ENCODE measurements at regions not wholly inside any gene's neighbourhood (a gene's known extent, or its start where the extent isn't known, plus 50 kb on each side); places are given as distances from the start of the nearest gene placed in this dataset.

DNA sequence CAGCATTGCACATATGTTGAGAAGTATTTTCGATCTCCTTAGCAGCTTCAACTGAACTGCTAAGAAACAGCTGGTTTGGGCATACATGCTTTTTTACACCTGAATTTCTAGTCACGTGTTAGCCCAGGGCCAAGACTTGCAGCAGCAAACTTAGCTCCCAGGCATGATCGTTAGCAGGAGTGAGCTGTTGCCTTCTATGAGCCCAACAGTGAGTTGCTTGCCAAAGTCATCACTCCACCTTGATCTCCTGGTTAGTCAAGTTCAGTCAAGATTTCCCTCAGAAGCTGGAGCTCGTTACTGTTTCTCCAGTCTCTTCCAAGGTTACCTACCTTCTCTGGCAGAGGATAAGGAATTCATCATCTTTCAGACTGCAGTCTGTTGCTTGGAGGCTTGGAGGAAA, 100.4 kb upstream of the SEMA6D start (continued):
- TF ChIP-seq TEAD1 (CRISPR knock-in tag; IDR thresholded peaks at IDR 0.05), result no peak
- no peak for TF ChIP-seq ZNF232 (CRISPR knock-in tag; IDR thresholded peaks at IDR 0.05)
- no peak for TF ChIP-seq NR1H2 (CRISPR knock-in tag; IDR thresholded peaks at IDR 0.05)
- TF ChIP-seq ESRRA (CRISPR knock-in tag; IDR thresholded peaks at IDR 0.05; ENCODE audit: borderline replicate concordance), result no peak
- TF ChIP-seq, protein P1, sequence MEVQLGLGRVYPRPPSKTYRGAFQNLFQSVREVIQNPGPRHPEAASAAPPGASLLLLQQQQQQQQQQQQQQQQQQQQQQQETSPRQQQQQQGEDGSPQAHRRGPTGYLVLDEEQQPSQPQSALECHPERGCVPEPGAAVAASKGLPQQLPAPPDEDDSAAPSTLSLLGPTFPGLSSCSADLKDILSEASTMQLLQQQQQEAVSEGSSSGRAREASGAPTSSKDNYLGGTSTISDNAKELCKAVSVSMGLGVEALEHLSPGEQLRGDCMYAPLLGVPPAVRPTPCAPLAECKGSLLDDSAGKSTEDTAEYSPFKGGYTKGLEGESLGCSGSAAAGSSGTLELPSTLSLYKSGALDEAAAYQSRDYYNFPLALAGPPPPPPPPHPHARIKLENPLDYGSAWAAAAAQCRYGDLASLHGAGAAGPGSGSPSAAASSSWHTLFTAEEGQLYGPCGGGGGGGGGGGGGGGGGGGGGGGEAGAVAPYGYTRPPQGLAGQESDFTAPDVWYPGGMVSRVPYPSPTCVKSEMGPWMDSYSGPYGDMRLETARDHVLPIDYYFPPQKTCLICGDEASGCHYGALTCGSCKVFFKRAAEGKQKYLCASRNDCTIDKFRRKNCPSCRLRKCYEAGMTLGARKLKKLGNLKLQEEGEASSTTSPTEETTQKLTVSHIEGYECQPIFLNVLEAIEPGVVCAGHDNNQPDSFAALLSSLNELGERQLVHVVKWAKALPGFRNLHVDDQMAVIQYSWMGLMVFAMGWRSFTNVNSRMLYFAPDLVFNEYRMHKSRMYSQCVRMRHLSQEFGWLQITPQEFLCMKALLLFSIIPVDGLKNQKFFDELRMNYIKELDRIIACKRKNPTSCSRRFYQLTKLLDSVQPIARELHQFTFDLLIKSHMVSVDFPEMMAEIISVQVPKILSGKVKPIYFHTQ (CRISPR knock-in tag; IDR thresholded peaks at IDR 0.05), result no peak
- no peak for TF ChIP-seq ELF4 (CRISPR knock-in tag; IDR thresholded peaks at IDR 0.05; ENCODE audit: low read depth)

DNA sequence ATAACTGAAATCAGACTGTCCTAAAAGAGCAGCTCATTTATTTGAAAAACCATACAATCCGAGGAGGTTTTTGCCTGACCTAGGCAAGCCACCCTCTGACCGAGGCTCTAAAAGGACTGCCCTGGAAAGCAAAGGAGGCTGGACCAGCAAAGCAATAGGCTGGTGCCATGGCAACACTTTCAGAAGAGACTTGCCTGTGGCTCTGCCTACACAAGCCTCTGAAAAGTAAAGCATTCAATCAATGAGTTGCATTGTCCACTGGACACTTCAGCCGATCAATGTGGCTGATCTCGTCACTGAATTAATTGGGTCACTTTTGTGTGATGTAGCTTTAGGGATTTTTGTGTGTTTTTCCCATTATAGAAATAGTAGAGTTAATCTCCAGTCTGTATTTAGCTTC, 99.1 kb upstream of the SEMA6D start:
- no peak overlapping the region for H3K27ac Mint-ChIP-seq
- DNase-seq (ENCODE audit: low spot score), result no peak

More for the DNA sequence above, 99.1 kb upstream of the SEMA6D start:
- Mint-ChIP-seq H3K9me3 (no peaks in the 10 kb centered on the region), H3K4me3 (no peak overlapping the region), H3K36me3 (no peaks in the 10 kb centered on the region), H3K27me3 (ENCODE audit: low read depth) (no peaks in the 10 kb centered on the region), H3K4me1 (peaks cover 23% of the 10 kb centered on the region)
- no peak for ATAC-seq
- TF ChIP-seq SMAD3 (CRISPR knock-in tag; IDR thresholded peaks at IDR 0.05; ENCODE audit: borderline replicate concordance) (no peak), EMX1 (CRISPR knock-in tag; IDR thresholded peaks at IDR 0.05) (no peak), SP1 (CRISPR knock-in tag; conservative IDR thresholded peaks at IDR 0.05) (no peak), ELF4 (CRISPR knock-in tag; IDR thresholded peaks at IDR 0.05; ENCODE audit: low read depth) (no peak), NR3C1 (CRISPR knock-in tag; conservative IDR thresholded peaks at IDR 0.05; ENCODE audit: low read depth) (no peak), MXD4 (CRISPR knock-in tag; IDR thresholded peaks at IDR 0.05; ENCODE audit: borderline replicate concordance) (no peak), GRHL2 (CRISPR knock-in tag; IDR thresholded peaks at IDR 0.05; ENCODE audit: insufficient replicate concordance, severe bottlenecking) (no peak), NR2C2 (CRISPR knock-in tag; IDR thresholded peaks at IDR 0.05) (no peak), OVOL2 (CRISPR knock-in tag; IDR thresholded peaks at IDR 0.05; ENCODE audit: borderline replicate concordance) (no peak), NFE2L1 (CRISPR knock-in tag; IDR thresholded peaks at IDR 0.05) (no peak), TP53 (CRISPR knock-in tag; IDR thresholded peaks at IDR 0.05) (no peak)
- TF ChIP-seq, protein P2, sequence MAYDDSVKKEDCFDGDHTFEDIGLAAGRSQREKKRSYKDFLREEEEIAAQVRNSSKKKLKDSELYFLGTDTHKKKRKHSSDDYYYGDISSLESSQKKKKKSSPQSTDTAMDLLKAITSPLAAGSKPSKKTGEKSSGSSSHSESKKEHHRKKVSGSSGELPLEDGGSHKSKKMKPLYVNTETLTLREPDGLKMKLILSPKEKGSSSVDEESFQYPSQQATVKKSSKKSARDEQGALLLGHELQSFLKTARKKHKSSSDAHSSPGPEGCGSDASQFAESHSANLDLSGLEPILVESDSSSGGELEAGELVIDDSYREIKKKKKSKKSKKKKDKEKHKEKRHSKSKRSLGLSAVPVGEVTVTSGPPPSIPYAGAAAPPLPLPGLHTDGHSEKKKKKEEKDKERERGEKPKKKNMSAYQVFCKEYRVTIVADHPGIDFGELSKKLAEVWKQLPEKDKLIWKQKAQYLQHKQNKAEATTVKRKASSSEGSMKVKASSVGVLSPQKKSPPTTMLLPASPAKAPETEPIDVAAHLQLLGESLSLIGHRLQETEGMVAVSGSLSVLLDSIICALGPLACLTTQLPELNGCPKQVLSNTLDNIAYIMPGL (CRISPR knock-in tag; IDR thresholded peaks at IDR 0.05), result no peak
- TF ChIP-seq, protein P3, sequence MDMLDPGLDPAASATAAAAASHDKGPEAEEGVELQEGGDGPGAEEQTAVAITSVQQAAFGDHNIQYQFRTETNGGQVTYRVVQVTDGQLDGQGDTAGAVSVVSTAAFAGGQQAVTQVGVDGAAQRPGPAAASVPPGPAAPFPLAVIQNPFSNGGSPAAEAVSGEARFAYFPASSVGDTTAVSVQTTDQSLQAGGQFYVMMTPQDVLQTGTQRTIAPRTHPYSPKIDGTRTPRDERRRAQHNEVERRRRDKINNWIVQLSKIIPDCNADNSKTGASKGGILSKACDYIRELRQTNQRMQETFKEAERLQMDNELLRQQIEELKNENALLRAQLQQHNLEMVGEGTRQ (CRISPR knock-in tag; IDR thresholded peaks at IDR 0.05), result no peak
- TF ChIP-seq, protein P4, sequence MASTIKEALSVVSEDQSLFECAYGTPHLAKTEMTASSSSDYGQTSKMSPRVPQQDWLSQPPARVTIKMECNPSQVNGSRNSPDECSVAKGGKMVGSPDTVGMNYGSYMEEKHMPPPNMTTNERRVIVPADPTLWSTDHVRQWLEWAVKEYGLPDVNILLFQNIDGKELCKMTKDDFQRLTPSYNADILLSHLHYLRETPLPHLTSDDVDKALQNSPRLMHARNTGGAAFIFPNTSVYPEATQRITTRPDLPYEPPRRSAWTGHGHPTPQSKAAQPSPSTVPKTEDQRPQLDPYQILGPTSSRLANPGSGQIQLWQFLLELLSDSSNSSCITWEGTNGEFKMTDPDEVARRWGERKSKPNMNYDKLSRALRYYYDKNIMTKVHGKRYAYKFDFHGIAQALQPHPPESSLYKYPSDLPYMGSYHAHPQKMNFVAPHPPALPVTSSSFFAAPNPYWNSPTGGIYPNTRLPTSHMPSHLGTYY (CRISPR knock-in tag; IDR thresholded peaks at IDR 0.05), result no peak
- TF ChIP-seq, protein P5, sequence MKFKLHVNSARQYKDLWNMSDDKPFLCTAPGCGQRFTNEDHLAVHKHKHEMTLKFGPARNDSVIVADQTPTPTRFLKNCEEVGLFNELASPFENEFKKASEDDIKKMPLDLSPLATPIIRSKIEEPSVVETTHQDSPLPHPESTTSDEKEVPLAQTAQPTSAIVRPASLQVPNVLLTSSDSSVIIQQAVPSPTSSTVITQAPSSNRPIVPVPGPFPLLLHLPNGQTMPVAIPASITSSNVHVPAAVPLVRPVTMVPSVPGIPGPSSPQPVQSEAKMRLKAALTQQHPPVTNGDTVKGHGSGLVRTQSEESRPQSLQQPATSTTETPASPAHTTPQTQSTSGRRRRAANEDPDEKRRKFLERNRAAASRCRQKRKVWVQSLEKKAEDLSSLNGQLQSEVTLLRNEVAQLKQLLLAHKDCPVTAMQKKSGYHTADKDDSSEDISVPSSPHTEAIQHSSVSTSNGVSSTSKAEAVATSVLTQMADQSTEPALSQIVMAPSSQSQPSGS (CRISPR knock-in tag; IDR thresholded peaks at IDR 0.05; ENCODE audit: borderline replicate concordance, low read depth), result no peak
- TF ChIP-seq, protein P6, sequence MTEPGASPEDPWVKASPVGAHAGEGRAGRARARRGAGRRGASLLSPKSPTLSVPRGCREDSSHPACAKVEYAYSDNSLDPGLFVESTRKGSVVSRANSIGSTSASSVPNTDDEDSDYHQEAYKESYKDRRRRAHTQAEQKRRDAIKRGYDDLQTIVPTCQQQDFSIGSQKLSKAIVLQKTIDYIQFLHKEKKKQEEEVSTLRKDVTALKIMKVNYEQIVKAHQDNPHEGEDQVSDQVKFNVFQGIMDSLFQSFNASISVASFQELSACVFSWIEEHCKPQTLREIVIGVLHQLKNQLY (CRISPR knock-in tag; IDR thresholded peaks at IDR 0.05), result no peak
- TF ChIP-seq, protein P7, sequence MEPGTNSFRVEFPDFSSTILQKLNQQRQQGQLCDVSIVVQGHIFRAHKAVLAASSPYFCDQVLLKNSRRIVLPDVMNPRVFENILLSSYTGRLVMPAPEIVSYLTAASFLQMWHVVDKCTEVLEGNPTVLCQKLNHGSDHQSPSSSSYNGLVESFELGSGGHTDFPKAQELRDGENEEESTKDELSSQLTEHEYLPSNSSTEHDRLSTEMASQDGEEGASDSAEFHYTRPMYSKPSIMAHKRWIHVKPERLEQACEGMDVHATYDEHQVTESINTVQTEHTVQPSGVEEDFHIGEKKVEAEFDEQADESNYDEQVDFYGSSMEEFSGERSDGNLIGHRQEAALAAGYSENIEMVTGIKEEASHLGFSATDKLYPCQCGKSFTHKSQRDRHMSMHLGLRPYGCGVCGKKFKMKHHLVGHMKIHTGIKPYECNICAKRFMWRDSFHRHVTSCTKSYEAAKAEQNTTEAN (CRISPR knock-in tag; IDR thresholded peaks at IDR 0.05), result no peak
- TF ChIP-seq, protein P8, sequence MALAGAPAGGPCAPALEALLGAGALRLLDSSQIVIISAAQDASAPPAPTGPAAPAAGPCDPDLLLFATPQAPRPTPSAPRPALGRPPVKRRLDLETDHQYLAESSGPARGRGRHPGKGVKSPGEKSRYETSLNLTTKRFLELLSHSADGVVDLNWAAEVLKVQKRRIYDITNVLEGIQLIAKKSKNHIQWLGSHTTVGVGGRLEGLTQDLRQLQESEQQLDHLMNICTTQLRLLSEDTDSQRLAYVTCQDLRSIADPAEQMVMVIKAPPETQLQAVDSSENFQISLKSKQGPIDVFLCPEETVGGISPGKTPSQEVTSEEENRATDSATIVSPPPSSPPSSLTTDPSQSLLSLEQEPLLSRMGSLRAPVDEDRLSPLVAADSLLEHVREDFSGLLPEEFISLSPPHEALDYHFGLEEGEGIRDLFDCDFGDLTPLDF (CRISPR knock-in tag; IDR thresholded peaks at IDR 0.05), result no peak
- TF ChIP-seq, protein P9, sequence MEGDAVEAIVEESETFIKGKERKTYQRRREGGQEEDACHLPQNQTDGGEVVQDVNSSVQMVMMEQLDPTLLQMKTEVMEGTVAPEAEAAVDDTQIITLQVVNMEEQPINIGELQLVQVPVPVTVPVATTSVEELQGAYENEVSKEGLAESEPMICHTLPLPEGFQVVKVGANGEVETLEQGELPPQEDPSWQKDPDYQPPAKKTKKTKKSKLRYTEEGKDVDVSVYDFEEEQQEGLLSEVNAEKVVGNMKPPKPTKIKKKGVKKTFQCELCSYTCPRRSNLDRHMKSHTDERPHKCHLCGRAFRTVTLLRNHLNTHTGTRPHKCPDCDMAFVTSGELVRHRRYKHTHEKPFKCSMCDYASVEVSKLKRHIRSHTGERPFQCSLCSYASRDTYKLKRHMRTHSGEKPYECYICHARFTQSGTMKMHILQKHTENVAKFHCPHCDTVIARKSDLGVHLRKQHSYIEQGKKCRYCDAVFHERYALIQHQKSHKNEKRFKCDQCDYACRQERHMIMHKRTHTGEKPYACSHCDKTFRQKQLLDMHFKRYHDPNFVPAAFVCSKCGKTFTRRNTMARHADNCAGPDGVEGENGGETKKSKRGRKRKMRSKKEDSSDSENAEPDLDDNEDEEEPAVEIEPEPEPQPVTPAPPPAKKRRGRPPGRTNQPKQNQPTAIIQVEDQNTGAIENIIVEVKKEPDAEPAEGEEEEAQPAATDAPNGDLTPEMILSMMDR (IDR thresholded peaks at IDR 0.05), result no peak
- POLR2A ChIA-PET, result no interaction called here
- CTCF ChIA-PET, result no interaction called here

Data from WTC11 (cell line).